Astrocyte (in vitro differentiated cells and primary cell): ENCODE measurements at regions not wholly inside any gene's neighbourhood (a gene's known extent, or its start where the extent isn't known, plus 50 kb on each side); places are given as distances from the start of the nearest gene placed in this dataset.
"Not testable (repeated sequence)": the region's sequence is repeated elsewhere in the genome, so short reads cannot be mapped to it uniquely, and the experiment has no call there.

ENCODE experiments used
- CTCF ChIP-seq: IDR thresholded peaks from 2 replicates; pipeline ENCODE4 v1.5.1; 2011; ENCODE audit warnings: low read depth, mild to moderate bottlenecking, inconsistent platforms, low read length, moderate library complexity; ENCODE audit not compliant: insufficient read depth
- EZH2 ChIP-seq: IDR thresholded peaks from 2 replicates; pipeline ENCODE4 v1.6.1; 2012; ENCODE audit warnings: mild to moderate bottlenecking, low read length, inconsistent platforms; ENCODE audit not compliant: insufficient read depth

- not testable (repeated sequence) for TF ChIP-seq CTCF, EZH2
Measured at GRCh38 chrX:13209704-13210103, 110.1 kb downstream of the ATXN3L start.
